Chondrocyte (in vitro differentiated cells): ENCODE measurements at regions not wholly inside any gene's neighbourhood (a gene's known extent, or its start where the extent isn't known, plus 50 kb on each side); places are given as distances from the start of the nearest gene placed in this dataset.

Experiments
- DNase-seq: peaks from one replicate; pipeline ENCODE4 v3.0.0; 2021; ENCODE audit warnings: mixed read lengths, low spot score
- H3K27ac Mint-ChIP-seq: one replicate; pipeline ENCODE4 v1.8.0; 2021; ENCODE audit warnings: mild to moderate bottlenecking, moderate library complexity, mixed read lengths; ENCODE audit not compliant: unreplicated experiment
- H3K27me3 Mint-ChIP-seq: 2 replicates; pipeline ENCODE4 v1.8.0; 2021; ENCODE audit warnings: low read depth, mixed read lengths
- H3K36me3 Mint-ChIP-seq: 2 replicates; pipeline ENCODE4 v1.8.0; 2021; ENCODE audit warnings: low read depth, mixed read lengths
- H3K4me1 Mint-ChIP-seq: 2 replicates; pipeline ENCODE4 v1.8.0; 2021; ENCODE audit warnings: low read depth, mild to moderate bottlenecking, mixed read lengths
- H3K4me3 Mint-ChIP-seq: one replicate; pipeline ENCODE4 v1.8.0; 2021; ENCODE audit warnings: mild to moderate bottlenecking, moderate library complexity, mixed read lengths; ENCODE audit not compliant: unreplicated experiment
- H3K9me3 Mint-ChIP-seq: 2 replicates; pipeline ENCODE4 v1.8.0; 2021; ENCODE audit warnings: low read depth, mixed read lengths
- CTCF ChIP-seq: fragments of 200-600 bp; sonication (generic); IDR thresholded peaks from 2 replicates; pipeline ENCODE4 v1.5.0; 2021; ENCODE audit warnings: antibody characterized with exemption, mild to moderate bottlenecking, moderate library complexity

- H3K9me3 Mint-ChIP-seq = peaks cover 4% of the 10 kb centered on the region
- no peak overlapping the region for H3K4me3 Mint-ChIP-seq
- H3K4me1 Mint-ChIP-seq = peaks cover 7% of the 10 kb centered on the region
These were observed 80.0 kb downstream of the ETAA1 start for GRCh38 chr2:67476809-67477790.

GRCh38 chr2:67479261-67479660 lies 82.1 kb downstream of the ETAA1 start:
- Mint-ChIP-seq H3K4me3 (no peak overlapping the region), H3K4me1 (peaks cover 7% of the 10 kb centered on the region), H3K27me3 (no peaks in the 10 kb centered on the region), H3K27ac (no peak overlapping the region), H3K36me3 (peaks cover 4% of the 10 kb centered on the region), H3K9me3 (peaks cover 7% of the 10 kb centered on the region)
- no peak for TF ChIP-seq CTCF
- no peak for DNase-seq

More at GRCh38 chr2:67476809-67477790, 80.0 kb downstream of the ETAA1 start:
- no peak for DNase-seq
- H3K27me3 Mint-ChIP-seq = no peaks in the 10 kb centered on the region
- peaks cover 2% of the 10 kb centered on the region for H3K36me3 Mint-ChIP-seq
- no peak overlapping the region for H3K27ac Mint-ChIP-seq
- peak; percentile 90 for TF ChIP-seq CTCF

- no peak overlapping the region for H3K27ac Mint-ChIP-seq
- no peak for DNase-seq
- no peak for TF ChIP-seq CTCF
- no peak overlapping the region for H3K4me3 Mint-ChIP-seq
- no peaks in the 10 kb centered on the region for H3K4me1 Mint-ChIP-seq
- peaks cover 3% of the 10 kb centered on the region for H3K36me3 Mint-ChIP-seq
- peaks cover 5% of the 10 kb centered on the region for H3K27me3 Mint-ChIP-seq
- H3K9me3 Mint-ChIP-seq = peaks cover 7% of the 10 kb centered on the region
These were observed 88.3 kb downstream of the ETAA1 start for GRCh38 chr2:67485431-67485830.

GRCh38 chr2:67486041-67486796 lies 89.1 kb downstream of the ETAA1 start:
- peaks cover 5% of the 10 kb centered on the region for H3K27me3 Mint-ChIP-seq
- no peak overlapping the region for H3K4me3 Mint-ChIP-seq
- peaks cover 3% of the 10 kb centered on the region for H3K36me3 Mint-ChIP-seq
- no peak for TF ChIP-seq CTCF
- no peak overlapping the region for H3K27ac Mint-ChIP-seq
- H3K9me3 Mint-ChIP-seq = peaks cover 3% of the 10 kb centered on the region
- H3K4me1 Mint-ChIP-seq = no peaks in the 10 kb centered on the region
- DNase-seq = no peak

- no peak for TF ChIP-seq CTCF
- Mint-ChIP-seq H3K4me3 (no peak overlapping the region), H3K27me3 (peaks cover 7% of the 10 kb centered on the region), H3K4me1 (no peaks in the 10 kb centered on the region), H3K36me3 (peaks cover 3% of the 10 kb centered on the region), H3K9me3 (peaks cover 3% of the 10 kb centered on the region), H3K27ac (no peak overlapping the region)
- no peak for DNase-seq
These were observed 90.9 kb downstream of the ETAA1 start for GRCh38 chr2:67487993-67488392.
